OCI-M1 (cell line): ENCODE measurements at regions not wholly inside any gene's neighbourhood (a gene's known extent, or its start where the extent isn't known, plus 50 kb on each side); places are given as distances from the start of the nearest gene placed in this dataset.

Experiments
- DNase-seq: peaks from one replicate; lab custom pipeline; 2025; lab: John Stamatoyannopoulos, UW

DNA sequence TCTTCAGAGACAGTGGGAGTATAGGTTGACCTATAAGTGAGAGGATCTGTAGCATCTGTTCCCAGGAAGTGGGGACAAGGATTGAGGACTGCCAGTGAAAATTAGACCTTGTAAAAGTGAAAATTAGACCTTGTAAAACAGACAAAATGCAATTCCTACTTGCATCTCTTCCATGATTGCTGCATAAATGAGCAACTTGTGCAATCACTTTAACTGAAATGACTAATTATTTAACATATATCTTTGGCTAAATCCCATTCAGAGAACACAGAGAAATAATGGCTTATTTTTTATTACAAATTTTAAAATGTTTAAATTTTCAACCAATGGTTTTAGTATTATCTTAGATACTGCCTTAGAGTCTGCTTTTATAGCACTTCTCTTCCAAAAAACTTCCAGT is 67.2 kb upstream of the NABP1 start:
- no peak for DNase-seq

GRCh38 chr2:191611614-191612013 is 66.3 kb upstream of the NABP1 start:
- DNase-seq, result no peak

GRCh38 chr2:191612496-191612895 is 65.4 kb upstream of the NABP1 start:
- DNase-seq, result no peak

- DNase-seq, result no peak
Observed at GRCh38 chr2:191614759-191615158, 63.2 kb upstream of the NABP1 start.

DNA sequence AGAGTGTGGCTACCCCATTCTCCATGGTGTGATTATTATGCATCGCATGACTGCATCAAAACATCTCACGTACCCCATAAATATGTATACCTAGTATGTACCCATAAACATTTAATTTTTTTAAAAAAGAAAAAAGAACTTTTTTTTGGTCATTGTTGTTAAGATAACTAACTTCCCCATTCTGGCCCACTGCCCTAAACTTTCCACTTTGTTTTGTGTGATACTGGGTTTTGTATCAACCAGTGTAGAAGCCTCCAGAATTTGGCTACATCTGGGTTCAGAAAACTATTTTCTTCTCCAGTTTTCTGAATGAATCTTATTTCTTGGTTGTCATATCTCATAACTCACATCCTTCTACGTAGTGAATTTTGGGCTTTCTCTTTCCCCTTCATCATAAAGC is 62.3 kb upstream of the NABP1 start:
- peak; percentile 50 for DNase-seq

- no peak for DNase-seq
Observed at GRCh38 chr2:191617575-191617974, 60.4 kb upstream of the NABP1 start.

GRCh38 chr2:191618046-191618780 is 59.7 kb upstream of the NABP1 start:
- DNase-seq, result no peak

DNA sequence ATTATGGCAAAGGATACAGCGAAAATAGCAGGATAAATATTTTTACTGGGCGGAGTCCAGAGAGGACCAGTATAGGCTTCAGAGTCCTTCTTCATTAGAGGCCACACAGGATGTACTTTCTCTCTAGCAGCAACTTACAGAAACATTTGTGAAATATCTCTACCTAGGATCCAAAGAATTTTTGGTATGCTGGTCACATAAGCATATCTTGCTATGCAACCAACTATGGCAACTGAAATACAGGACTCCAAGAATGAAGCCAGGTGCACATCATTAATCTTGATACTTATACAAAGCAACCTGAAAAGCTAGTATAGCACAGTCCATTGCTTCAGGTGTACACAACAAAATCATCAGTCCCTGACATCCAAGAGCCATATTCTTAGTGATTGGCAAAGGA is 59.1 kb upstream of the NABP1 start:
- DNase-seq, result no peak

GRCh38 chr2:191620144-191620543 is 57.8 kb upstream of the NABP1 start:
- peak; percentile 26 for DNase-seq

GRCh38 chr2:191622374-191623320 is 55.3 kb upstream of the NABP1 start:
- DNase-seq, result no peak

DNA sequence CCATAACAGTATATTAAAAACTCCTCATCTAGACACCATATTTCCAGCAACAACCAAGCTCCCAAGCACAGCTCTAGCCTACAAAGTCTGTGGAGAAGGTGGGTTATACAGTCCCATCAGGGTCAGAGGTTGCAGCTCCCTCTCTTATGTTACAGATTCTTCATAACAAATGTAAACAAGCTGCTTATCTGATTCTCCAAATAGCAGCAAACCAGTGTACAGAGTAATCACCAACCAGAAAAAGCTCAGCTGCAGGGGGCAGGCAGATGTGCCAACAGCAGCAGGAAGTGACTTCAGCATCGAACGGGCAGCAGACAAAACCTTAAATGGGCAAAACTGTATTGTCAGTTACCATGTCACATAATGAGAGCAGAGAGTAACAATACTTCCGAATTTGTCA is 52.9 kb upstream of the NABP1 start:
- DNase-seq, result peak; percentile 35

DNA sequence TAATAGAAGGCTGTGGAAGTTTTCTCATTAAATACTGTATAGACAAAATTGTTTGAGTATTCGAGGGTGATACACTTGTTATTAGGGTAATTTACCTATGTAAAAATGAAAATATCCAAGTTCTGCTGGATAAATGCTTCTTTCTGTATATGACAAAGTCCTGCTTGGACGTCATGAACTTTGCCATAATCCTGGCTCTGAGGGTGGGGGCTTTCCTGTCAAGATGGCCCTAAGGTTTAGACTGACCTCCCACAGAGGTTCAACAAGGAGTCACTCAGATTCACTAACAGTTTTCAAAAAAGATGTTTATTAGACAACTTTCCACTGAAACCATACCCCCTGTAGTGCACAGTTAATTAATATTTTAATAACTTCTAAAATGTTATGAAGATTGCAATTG is 52.5 kb upstream of the NABP1 start:
- no peak for DNase-seq

DNA sequence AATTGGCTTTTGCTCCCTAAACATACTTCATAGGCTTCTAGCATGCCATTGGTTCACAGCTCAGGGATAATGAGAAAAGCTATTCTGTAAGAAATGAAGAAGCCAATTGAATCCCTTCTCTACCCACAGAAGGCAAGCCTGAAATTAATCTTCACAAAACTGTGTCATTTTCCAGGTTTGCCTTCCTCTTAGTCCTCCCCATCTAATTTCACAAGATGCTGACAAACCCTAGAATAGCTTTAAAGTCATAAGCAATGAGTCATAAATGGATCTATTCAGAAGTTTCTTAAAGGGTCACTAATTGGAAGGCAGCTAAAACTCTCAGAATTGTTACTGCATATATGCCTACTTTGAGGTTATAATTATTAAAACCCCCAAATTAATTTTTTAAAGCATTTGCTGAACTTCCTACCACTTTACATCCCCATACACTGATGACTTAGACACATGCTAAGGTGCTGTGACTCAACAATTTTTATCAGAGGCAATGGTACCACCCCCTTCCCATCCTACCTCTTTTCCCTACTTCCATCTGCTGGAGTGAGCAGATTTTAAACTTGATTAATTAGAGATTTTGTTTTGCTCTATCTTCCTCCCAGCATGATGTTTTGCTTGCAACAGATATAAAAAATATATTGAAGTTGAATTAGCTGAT is 51.3 kb upstream of the NABP1 start:
- no peak for DNase-seq

GRCh38 chr2:191627518-191627917 is 50.4 kb upstream of the NABP1 start:
- no peak for DNase-seq
